A673 (cell line): ENCODE measurements at regions not wholly inside any gene's neighbourhood (a gene's known extent, or its start where the extent isn't known, plus 50 kb on each side); places are given as distances from the start of the nearest gene placed in this dataset.

Source experiments
- BruUV-seq: library from RNA; stranded (reverse); fragments of 400-500 nt; replicated peaks from 2 replicates; lab custom pipeline; 2021; lab: Mats Ljungman, UMichigan
- CTCF ChIA-PET: fragments of 300-600 bp; sonication (Branson Sonifier 250); formaldehyde crosslinking; loops from one replicate; lab custom pipeline; 2022; ENCODE audit warnings: antibody characterized with exemption; lab: Charles Lee
- POLR2A ChIA-PET: fragments of 300-600 bp; sonication (Branson Sonifier 250); formaldehyde crosslinking; loops from one replicate; lab custom pipeline; 2022; ENCODE audit warnings: antibody characterized with exemption; ENCODE audit not compliant: low non-redundant PET; lab: Charles Lee
- DNase-seq: peaks from one replicate; pipeline ENCODE4 v3.0.0-alpha.2; 2015; ENCODE audit warnings: low spot score
- H3K27ac ChIP-seq: fragments of 200-600 bp; sonication (generic); 2 replicates; pipeline ENCODE4 v1.5.1; 2016; ENCODE audit warnings: mixed run types, low read depth, mild to moderate bottlenecking, mixed read lengths, antibody characterized with exemption, low read length; ENCODE audit not compliant: poor library complexity, severe bottlenecking
- H3K27me3 ChIP-seq: fragments of 200-600 bp; sonication (generic); replicated peaks from 2 replicates; pipeline ENCODE4 v1.6.1; 2017; ENCODE audit warnings: mixed run types, low read depth, mild to moderate bottlenecking, mixed read lengths, antibody characterized with exemption, low read length; ENCODE audit not compliant: insufficient read depth, poor library complexity
- H3K36me3 ChIP-seq: fragments of 200-600 bp; sonication (generic); 2 replicates; pipeline ENCODE4 v1.6.1; 2016; ENCODE audit warnings: mixed run types, mild to moderate bottlenecking, mixed read lengths, antibody characterized with exemption, low read length; ENCODE audit not compliant: insufficient read depth, poor library complexity, severe bottlenecking
- H3K4me1 ChIP-seq: fragments of 200-600 bp; sonication (generic); 2 replicates; pipeline ENCODE4 v1.6.1; 2017; ENCODE audit warnings: mixed run types, mild to moderate bottlenecking, mixed read lengths, antibody characterized with exemption, low read length; ENCODE audit not compliant: insufficient read depth, poor library complexity, severe bottlenecking
- H3K4me3 ChIP-seq: fragments of 200-600 bp; sonication (generic); 2 replicates; pipeline ENCODE4 v1.5.1; 2016; ENCODE audit warnings: low read depth, mixed run types, mild to moderate bottlenecking, mixed read lengths, low read length; ENCODE audit not compliant: poor library complexity, severe bottlenecking
- H3K9me3 ChIP-seq: fragments of 200-600 bp; sonication (generic); 2 replicates; pipeline ENCODE4 v1.6.1; 2016; ENCODE audit warnings: mixed run types, low read depth, mild to moderate bottlenecking, mixed read lengths, antibody characterized with exemption, low read length; ENCODE audit not compliant: poor library complexity, severe bottlenecking
- CTCF ChIP-seq: fragments of 300-800, 200-600 bp; sonication (generic); conservative IDR thresholded peaks from 2 replicates; pipeline ENCODE4 v1.5.1; 2017; ENCODE audit warnings: low read depth, mild to moderate bottlenecking, antibody characterized with exemption, low read length, moderate library complexity, mixed read lengths
- EZH2 ChIP-seq: fragments of 200-600 bp; sonication (generic); IDR thresholded peaks from 2 replicates; pipeline ENCODE4 v1.6.1; 2017; ENCODE audit warnings: borderline replicate concordance, low read depth, mild to moderate bottlenecking, mixed read lengths, antibody characterized with exemption, low read length; ENCODE audit not compliant: poor library complexity, severe bottlenecking
- intact Hi-C: fragments of 100-400 bp; cut with micrococcal nuclease; formaldehyde crosslinking; loops from one replicate; pipeline ENCODE4 v1.10.0; 2022; ENCODE audit not compliant: unreplicated experiment

GRCh38 chr3:135383301-135383700 lies 582.2 kb upstream of the PPP2R3A start:
- intact Hi-C loops = no loop called here
- CTCF ChIA-PET = no interaction called here
- no TSS peak for BruUV-seq
- Histone ChIP-seq H3K27ac (no peak overlapping the region), H3K4me3 (no peak overlapping the region), H3K36me3 (no peaks in the 10 kb centered on the region), H3K9me3 (no peaks in the 10 kb centered on the region), H3K4me1 (no peaks in the 10 kb centered on the region), H3K27me3 (no peaks in the 10 kb centered on the region)
- TF ChIP-seq EZH2 (no peak), CTCF (no peak)
- no peak for DNase-seq
- POLR2A ChIA-PET = no interaction called here

GRCh38 chr3:135392151-135392550 lies 573.4 kb upstream of the PPP2R3A start:
- no peak for TF ChIP-seq EZH2
- TF ChIP-seq CTCF = no peak
- Histone ChIP-seq H3K27me3 (no peaks in the 10 kb centered on the region), H3K9me3 (peaks cover 7% of the 10 kb centered on the region), H3K4me3 (no peak overlapping the region), H3K36me3 (no peaks in the 10 kb centered on the region), H3K4me1 (no peaks in the 10 kb centered on the region), H3K27ac (no peak overlapping the region)
- BruUV-seq = no TSS peak
- ChIA-PET CTCF (no interaction called here), POLR2A (no interaction called here)
- intact Hi-C loops = no loop called here
- DNase-seq = no peak

- Histone ChIP-seq H3K9me3 (peaks cover 7% of the 10 kb centered on the region), H3K4me1 (no peaks in the 10 kb centered on the region), H3K4me3 (no peak overlapping the region), H3K36me3 (no peaks in the 10 kb centered on the region), H3K27me3 (no peaks in the 10 kb centered on the region), H3K27ac (no peak overlapping the region)
- TF ChIP-seq EZH2 (no peak), CTCF (no peak)
- BruUV-seq = no TSS peak
- ChIA-PET CTCF (no interaction called here), POLR2A (no interaction called here)
- no peak for DNase-seq
- intact Hi-C loops = no loop called here
Observed at GRCh38 chr3:135393159-135393558, 572.4 kb upstream of the PPP2R3A start.
